GM12874 (cell line): ENCODE measurements at regions not wholly inside any gene's neighbourhood (a gene's known extent, or its start where the extent isn't known, plus 50 kb on each side); places are given as distances from the start of the nearest gene placed in this dataset.
A peak's percentile ranks its signal among the peaks of the same experiment; 100 is the strongest.

ENCODE experiments used
- CTCF ChIP-seq: IDR thresholded peaks from 2 replicates; pipeline ENCODE4 v1.5.1; 2011; ENCODE audit warnings: low read depth, mild to moderate bottlenecking, control low read depth, low read length, moderate library complexity; ENCODE audit not compliant: insufficient read depth

- TF ChIP-seq CTCF: no peak
These were observed 169.9 kb downstream of the SLIT2 start for GRCh38 chr4:20421603-20421985.

- peak; percentile 53 for TF ChIP-seq CTCF
These were observed 170.7 kb downstream of the SLIT2 start for GRCh38 chr4:20422398-20422797.

- TF ChIP-seq CTCF: no peak
These were observed 171.7 kb downstream of the SLIT2 start for GRCh38 chr4:20423420-20423819.

GRCh38 chr4:20426028-20426427 is 174.3 kb downstream of the SLIT2 start:
- TF ChIP-seq CTCF: no peak

GRCh38 chr4:20428436-20429160 is 176.9 kb downstream of the SLIT2 start:
- TF ChIP-seq CTCF: 0 out of 2 replicates have a peak, but pooled peaks have one; percentile 10

- TF ChIP-seq CTCF: no peak
These were observed 178.7 kb downstream of the SLIT2 start for GRCh38 chr4:20430259-20430941.

GRCh38 chr4:20431543-20431951 is 179.8 kb downstream of the SLIT2 start:
- no peak for TF ChIP-seq CTCF
